CD4-positive, alpha-beta T cell treated with Interleukin-6 at 100 ng/mL for 8 hours (primary cell): ENCODE measurements at regions not wholly inside any gene's neighbourhood (a gene's known extent, or its start where the extent isn't known, plus 50 kb on each side); places are given as distances from the start of the nearest gene placed in this dataset.

ENCODE experiments used
- DNase-seq: peaks from one replicate; pipeline ENCODE4 v3.0.0-alpha.2; 2020; ENCODE audit warnings: mixed read lengths, low spot score

- DNase-seq, result no peak
Measured at GRCh38 chr3:178059119-178059518, 477.1 kb upstream of the KCNMB2 start.

- DNase-seq, result no peak
Measured at GRCh38 chr3:178059836-178060235, 476.4 kb upstream of the KCNMB2 start.

GRCh38 chr3:178060407-178060806 is 475.8 kb upstream of the KCNMB2 start:
- DNase-seq, result no peak

- DNase-seq, result no peak
Measured at GRCh38 chr3:178062126-178062525, 474.1 kb upstream of the KCNMB2 start.

- no peak for DNase-seq
Measured at GRCh38 chr3:178063461-178063860, 472.8 kb upstream of the KCNMB2 start.

GRCh38 chr3:178067721-178068120 is 468.5 kb upstream of the KCNMB2 start:
- no peak for DNase-seq

- no peak for DNase-seq
Measured at GRCh38 chr3:178072391-178073305, 463.6 kb upstream of the KCNMB2 start.

- DNase-seq, result no peak
Measured at GRCh38 chr3:178073366-178073765, 462.9 kb upstream of the KCNMB2 start.

GRCh38 chr3:178075344-178075743 is 460.9 kb upstream of the KCNMB2 start:
- DNase-seq, result no peak

- DNase-seq, result no peak
Measured at GRCh38 chr3:178078953-178079352, 457.3 kb upstream of the KCNMB2 start.

GRCh38 chr3:178079966-178080365 is 456.3 kb upstream of the KCNMB2 start:
- DNase-seq, result no peak

GRCh38 chr3:178082326-178082906 is 453.8 kb upstream of the KCNMB2 start:
- DNase-seq, result no peak

- no peak for DNase-seq
Measured at GRCh38 chr3:178083906-178084866, 452.1 kb upstream of the KCNMB2 start.

GRCh38 chr3:178084938-178085816 is 451.1 kb upstream of the KCNMB2 start:
- DNase-seq, result peak; percentile 47

- DNase-seq, result no peak
Measured at GRCh38 chr3:178085817-178086123, 450.5 kb upstream of the KCNMB2 start.

GRCh38 chr3:178086144-178086825 is 450.0 kb upstream of the KCNMB2 start:
- DNase-seq, result no peak

GRCh38 chr3:178087376-178087775 is 448.9 kb upstream of the KCNMB2 start:
- DNase-seq, result no peak

- no peak for DNase-seq
Measured at GRCh38 chr3:178088963-178089362, 447.3 kb upstream of the KCNMB2 start.

- no peak for DNase-seq
Measured at GRCh38 chr3:178090899-178091298, 445.3 kb upstream of the KCNMB2 start.

GRCh38 chr3:178095522-178095921 is 440.7 kb upstream of the KCNMB2 start:
- DNase-seq, result no peak

- DNase-seq, result no peak
Measured at GRCh38 chr3:178096955-178097354, 439.3 kb upstream of the KCNMB2 start.
